Myocyte (in vitro differentiated cells): ENCODE measurements at regions not wholly inside any gene's neighbourhood (a gene's known extent, or its start where the extent isn't known, plus 50 kb on each side); places are given as distances from the start of the nearest gene placed in this dataset.

ENCODE experiments used
- DNase-seq: peaks from one replicate; pipeline ENCODE4 v3.0.0-alpha.2; 2012; ENCODE audit warnings: low read depth

DNA sequence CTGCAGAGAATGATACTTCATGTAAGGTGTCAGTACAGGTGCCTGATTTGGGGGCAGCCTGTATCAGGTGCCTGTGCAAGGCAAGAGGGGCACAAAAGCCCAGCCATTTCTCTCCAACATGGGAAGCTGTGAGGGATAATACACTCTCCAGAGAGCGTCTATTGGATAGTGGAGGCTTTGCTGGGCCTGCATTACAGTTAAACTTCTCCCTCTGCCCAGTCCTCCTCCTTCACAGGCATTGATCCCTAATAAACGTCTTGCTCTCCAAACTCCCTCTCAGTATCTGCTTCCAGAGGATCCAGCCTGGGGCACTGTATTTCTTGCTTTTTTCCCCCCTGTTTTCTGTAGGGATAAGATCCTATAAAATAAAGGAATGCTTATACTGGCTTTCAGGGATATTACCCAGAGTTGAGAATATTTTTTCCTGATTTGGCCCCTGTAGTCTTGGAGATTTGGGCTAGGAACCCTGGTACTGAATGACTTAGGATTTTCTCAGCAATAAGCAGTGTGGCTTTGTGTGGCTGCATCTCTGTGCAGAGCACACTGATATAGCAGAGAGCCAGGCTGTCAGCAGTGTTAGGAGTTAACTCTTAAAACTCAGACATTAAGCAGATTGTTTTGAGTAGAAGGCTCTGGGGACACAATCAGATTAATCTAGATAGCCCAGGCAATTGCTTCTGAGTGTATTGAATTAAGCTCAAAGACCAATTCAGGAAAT lies 330.6 kb downstream of the CYRIA start:
- no peak for DNase-seq

DNA sequence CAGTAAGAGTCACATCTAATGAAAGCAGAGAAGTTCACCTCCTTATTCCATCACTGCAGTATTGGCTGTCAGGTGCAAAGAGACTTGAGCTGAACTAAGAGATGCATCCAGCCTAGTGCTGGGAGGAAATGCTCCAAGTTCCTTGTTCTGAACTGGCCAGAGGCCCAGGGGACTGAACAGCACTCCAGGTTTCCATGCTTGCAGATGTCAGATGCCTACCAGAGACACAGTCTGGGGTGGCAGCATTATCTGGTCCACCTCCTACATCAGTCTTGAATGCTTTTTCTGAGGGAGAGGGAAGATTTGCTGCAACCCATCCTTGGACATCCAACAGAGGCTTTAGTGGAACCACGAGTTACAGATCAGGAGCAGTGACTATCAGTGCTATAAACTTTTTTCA lies 331.3 kb downstream of the CYRIA start:
- DNase-seq = no peak

DNA sequence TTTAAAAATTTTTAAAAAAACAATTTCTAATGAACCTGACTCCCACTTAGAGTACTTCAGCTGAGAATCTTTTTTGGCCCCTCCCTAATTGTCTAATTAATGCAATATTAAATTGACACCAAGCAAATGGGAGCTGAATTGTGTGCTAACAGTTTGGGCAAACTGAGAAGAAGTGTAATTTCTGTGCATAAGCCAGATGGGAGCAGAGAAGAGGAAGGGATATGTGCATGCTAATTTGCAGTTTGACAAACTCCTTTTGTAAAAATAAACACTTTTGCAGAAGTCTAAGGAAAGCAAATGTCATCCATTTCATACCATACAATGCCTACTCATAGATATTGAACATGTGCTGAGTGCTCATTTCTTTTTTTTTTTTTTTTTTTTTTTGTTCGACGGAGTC lies 332.0 kb downstream of the CYRIA start:
- DNase-seq = no peak

DNA sequence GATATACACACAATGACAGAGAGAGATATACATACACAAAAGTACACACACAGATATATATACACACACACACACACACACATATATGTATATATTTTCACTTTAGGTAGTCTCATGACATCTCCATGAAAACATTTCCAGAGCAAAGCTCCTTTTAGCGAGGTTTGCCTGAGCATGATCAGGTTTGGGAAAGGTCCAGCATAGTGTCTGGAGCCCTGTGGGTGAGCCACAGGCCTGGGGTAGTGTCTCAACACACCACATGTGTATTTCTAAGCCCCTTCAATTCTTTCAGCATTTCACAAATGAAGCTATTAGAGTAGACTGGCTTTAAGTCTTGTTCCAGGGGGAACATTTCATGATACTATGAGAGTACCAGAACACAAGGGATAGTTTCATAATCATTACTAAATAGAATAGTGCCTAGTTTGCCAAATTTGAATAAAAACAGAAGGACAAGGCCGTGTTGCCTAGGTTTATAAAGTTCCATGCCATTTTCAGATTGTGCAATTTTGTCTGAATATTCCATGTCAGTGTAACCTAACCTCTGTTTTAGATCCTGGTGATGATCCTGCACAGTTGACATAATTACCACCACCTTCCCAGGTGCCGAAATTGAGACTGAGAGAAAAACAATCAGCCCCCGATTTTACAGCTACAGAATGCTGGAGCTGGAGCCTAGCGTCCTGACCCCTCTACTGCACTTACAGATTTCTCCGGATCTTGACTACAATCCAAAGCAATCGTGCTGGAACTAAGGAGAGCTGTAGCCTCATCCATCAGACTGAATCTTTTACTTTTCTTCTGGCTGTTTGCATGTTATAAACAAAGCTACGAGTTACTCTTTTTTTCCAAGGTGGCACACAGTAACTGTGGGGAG lies 332.7 kb downstream of the CYRIA start:
- DNase-seq = no peak

DNA sequence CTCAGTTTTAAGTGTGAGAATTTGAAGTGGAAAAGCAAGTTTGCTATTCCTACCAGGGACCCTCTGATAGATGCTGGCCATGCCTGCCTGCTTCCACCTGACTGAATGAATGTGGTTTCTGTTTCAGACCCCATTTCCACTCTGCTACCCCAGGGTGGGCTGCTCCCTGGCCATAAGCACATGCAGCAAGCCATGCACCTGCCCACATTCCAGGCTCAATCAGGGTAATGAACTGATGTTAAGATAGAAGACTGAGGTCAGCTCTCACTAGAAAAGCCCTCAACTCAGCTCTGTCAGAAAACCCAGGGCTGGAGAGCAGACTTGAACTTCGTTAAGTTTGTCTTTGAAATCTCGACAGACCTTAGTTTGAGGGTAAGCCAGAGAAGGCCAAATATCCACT lies 333.9 kb downstream of the CYRIA start:
- DNase-seq = no peak

DNA sequence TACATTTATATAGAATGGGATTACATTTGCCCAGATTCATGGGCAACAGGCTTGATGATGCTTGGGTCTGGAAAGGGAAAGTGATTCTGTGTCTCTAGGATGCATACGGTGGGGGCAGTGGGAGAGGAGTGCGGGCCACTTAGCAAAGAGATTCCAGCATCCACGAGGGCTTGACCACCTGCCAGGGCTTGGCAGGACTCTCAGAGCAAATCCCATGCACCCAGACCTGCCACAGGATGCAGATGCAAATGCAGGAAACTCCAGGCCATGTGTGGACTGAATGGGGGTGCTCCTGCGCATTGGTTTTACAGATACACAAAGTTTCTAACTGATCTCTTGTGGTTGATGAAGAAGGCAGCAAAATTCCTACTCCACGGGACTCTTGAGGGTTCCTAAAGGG lies 334.7 kb downstream of the CYRIA start:
- DNase-seq = no peak

DNA sequence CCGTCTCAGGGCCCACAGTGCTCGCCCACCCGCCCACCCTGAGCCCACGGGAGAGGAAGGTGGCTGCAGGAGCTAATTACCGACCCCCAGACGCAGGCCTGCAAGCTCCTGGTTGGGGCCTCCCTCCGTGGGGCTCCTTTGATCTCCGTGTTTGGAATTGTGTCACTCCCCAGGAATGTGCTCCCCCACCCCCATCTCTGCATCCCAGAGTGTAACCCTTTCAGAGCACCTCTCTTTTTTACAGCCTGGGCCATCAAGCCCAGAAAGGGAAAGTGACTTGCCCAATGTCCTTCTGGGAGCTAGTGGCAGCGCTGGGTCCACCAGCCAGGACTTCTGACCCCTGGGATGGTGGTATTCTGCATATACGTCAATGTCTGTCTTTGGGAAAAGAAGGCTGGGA lies 335.1 kb downstream of the CYRIA start:
- no peak for DNase-seq

DNA sequence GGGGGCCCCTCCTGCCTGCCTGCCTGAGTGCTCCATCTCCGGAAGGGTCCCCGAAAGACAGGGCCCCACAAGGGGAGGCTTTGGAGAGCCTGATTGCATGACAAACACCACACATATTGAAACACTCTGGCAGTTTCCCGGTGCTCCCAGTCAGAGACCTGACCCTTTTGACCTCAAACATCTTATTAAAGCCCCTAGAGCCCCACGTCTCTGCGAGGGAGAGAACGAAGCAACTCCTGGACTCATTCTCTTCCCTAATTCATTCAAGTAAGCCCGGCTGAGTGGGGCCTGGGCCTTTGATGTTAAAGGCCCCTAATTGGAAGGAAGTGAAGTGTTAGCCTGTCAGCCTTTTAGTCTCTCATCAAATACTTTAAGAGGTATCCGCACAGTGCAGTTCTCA lies 335.6 kb downstream of the CYRIA start:
- DNase-seq = no peak

DNA sequence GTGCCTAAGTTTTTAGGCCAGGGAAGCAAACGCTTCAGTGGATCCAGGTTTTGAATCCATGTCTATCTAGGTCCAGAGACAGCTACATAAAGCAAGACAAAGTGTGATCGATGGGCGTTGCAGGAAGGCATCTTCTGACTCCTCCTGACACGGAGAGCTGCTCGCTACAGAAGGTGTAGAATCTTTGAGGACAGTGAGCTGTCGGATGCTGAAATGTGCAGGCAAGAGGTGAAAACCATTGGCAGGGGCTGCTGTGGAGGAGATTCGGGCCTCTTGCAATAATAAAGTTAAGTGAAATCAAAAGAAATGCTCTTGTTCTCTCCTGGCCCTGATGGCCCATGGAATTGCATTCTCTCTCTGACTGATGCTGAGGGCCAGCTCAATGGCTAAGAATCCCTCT lies 336.2 kb downstream of the CYRIA start:
- DNase-seq = no peak

DNA sequence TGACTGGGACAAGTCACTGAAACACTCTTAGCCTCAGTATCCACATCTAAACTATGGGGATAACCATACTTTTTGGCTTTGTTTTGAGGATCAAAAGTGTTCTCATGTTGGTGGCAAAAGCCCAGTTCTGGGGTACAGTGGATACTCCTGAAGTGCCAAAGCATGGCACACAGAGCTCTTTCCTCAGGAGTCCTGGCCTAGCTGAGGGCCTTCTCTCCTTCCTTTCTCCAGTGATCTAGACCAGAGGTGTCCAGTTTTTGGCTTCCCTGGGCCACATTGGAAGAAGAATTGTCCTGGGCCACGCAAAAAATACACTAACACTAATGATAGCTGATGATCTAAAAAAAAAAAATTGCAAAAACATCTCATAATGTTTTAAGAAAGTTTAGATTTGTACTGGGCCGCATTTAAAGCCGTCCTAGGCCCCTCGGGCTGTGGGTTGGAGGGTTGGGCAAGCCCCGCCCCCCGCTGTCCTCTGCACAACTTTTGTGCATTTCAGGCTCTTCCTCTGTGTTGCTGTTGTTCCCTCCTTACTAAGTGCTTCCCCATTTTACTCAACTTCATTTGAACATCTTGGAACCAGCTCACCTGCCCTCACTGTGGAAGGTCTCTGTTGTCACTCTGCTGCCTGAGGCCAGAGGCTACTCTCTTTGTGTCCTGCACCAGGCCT lies 337.0 kb downstream of the CYRIA start:
- no peak for DNase-seq

DNA sequence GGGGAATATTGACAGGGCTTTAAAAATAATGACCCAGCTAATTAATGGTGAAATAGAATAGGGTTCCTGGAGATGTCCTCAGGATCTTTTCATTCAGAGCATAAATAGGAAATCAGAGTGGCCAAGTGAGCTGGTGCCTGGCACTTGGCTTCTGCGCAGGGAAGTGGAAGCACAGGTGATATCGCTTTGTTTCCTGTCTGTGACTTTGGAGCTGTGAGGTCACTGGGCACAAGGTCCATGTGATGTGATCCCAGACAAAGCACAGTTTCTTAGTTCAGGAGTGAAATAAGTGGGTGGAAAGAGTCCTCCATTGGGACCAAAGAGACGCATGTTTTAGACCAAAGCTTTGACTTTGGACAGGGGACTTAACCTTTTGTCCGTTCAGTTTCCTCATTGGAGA lies 338.3 kb downstream of the CYRIA start:
- DNase-seq = no peak

DNA sequence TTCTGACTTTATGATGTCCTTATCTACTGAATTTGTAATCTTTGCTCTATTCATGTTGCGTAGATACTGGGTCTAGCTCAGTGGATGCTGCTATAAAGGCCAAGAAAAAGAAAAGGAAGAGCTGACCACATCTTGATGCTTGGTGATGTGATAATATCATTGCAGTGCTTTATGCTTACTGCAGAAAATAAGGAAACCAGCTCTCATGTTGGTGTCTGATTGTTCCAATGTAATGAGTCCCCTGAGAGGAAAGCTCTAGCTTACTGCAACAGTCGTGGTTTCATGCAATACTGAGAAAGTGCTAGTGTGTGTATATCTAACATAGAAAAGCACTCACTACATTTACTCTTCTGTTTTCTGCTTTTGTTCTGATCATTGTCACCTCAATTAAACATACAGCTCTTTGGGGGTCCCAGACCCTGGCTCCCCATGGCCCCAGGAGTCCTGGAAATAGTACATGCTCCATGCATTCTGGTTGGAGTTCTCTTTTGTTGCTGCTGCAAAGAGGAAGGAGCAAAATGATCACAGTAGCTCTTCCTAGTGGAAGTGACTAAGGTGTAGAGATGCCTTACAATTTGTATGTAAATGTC lies 338.8 kb downstream of the CYRIA start:
- no peak for DNase-seq

DNA sequence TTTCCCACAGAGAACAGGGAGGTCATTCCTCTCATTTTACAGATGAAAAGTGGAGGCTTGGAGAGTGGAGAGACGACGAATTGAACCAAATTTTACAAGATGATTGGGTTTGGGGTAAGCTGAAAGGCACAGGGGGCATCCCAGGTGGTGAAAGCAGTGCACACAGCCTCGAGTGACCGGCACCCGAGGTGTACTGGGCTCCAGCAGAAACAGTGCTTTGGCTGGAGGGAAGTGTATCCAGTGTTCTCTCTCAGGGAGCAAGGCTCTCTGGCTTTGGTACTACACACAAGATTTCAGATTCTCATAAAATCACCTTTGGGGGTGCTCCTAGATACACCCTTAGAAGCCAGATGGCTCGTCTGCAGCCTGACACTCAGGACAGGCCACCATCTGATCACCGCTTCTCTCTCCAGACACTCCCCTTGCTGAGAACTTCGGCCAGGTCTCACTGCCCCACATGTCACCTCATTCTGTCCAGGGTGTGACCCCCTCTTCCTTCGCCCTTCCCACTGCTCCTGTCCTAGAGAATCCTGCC lies 339.6 kb downstream of the CYRIA start:
- no peak for DNase-seq

DNA sequence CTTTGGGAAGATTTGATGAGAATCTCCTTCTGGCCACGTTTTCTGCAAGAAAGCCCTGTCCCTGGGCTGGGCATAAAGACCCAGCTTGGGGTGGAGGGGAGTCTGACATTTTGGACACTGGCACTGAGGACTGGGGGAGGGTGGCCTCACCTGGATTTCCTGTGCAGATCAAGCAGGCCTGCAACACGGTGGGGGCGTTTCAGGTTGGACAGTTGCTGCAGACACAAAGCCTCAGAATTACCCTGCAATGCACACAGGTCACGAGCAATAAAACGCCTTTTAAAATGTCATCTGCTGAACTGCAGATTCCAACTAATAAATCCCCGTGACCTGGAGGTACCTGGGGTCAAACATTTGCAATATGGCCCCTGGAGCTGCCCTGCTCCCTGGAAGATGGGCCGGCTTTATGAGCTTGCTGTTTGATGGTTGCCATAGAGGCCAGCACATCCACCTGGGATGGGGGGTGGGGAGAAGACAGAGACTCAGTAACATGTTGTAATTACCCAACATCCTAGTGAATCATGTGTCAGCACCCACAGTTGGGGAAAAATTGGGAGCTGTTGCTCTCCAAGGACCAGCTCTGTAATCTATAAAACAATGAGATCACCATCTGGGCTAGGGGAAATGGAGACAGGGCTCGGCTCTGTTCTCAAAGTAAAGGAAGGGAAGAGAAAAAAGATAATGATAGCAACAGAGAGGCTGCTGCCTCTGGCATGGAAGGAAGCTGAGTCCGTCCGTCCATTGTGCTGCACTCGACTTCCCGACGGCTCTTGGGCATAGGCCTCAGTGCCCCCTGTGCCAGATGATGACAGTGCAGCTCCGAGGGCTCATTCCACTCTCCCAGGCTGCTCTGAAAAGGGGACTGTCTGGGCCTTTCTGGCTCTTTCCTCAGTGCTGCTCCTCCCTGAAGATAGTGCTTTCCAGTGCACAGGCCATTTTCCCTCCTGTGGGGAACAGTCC lies 340.3 kb downstream of the CYRIA start:
- no peak for DNase-seq

DNA sequence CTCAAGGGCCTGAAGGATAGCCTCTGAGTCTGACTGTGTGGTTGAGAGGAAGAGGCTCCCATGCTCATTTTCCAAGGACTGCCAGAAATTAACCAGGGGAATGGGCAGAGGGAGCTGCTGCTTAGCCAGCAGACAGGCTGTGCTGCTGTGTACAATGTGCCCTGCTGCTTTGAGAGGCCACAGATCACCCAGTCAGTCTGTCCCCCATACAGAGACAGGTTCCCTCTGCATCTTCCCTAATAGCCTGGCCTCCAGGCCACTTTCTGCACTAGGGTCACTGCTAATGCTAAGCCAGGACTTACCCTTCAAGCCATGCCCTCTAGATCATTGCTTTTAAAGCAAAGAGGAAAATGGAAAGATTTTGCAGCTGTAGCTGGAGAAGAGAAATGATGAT lies 341.1 kb downstream of the CYRIA start:
- DNase-seq = no peak

DNA sequence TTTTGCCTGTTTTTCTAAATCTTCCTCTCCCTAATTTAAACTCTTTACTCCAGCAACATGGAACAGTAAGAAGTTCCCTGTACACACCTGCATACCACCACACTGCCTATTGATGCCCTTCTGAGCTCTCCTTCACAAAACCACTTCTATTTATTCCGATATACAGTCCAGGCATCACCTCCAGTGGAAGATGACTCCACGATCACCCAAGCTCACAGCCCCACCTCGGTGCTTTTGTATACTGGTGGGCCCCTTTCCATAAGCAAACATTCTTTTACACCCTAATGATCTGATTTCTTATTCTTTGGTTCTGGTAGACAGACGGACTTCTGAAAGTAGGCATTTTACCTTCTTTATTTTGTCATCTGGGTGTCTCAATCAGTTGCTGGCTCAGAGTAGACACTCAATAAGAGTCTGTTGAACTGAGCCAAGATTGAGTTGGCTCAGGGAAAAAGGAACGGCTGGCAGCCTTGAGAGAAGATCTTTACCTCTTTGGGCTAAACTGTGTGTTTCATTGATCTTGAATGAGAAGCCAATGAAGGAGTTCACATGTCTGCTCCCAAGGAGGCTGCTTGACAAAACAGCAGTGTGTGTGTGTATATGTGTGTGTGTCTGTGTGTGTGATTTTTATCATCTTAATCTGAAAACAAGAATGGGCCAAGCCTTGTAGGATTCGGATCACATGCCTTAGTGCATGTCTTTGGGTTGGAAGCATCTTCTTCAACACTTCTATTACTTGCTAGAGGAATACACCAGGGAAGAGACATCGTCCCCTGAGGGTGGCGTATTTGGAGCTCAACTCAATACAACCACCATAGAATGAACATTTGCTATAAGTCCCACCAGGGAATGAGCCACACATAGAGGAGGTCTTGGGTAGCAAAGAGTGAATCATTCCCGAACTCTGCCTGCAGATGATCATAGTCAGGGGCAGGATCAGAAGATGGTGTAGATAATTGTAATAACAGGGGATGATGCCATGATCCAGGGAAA lies 341.8 kb downstream of the CYRIA start:
- no peak for DNase-seq

DNA sequence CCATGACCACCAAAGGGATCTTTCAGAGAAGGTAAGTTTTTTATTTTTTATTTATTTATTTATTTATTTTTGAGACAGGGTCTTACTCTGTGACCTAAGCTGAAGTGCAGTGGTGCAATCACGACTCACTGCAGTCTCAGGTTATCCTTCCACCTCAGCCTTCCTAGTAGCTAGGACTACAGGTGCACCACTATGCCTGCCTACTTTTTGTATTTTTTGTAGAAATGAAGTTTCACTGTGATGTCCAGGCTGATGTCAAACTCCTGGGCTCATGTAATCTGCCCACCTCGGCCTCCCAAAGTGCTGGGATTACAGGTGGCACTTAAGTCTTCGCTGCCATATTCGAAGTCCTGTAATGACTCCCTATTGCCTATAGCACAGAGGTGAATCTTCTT lies 342.5 kb downstream of the CYRIA start:
- DNase-seq = no peak

DNA sequence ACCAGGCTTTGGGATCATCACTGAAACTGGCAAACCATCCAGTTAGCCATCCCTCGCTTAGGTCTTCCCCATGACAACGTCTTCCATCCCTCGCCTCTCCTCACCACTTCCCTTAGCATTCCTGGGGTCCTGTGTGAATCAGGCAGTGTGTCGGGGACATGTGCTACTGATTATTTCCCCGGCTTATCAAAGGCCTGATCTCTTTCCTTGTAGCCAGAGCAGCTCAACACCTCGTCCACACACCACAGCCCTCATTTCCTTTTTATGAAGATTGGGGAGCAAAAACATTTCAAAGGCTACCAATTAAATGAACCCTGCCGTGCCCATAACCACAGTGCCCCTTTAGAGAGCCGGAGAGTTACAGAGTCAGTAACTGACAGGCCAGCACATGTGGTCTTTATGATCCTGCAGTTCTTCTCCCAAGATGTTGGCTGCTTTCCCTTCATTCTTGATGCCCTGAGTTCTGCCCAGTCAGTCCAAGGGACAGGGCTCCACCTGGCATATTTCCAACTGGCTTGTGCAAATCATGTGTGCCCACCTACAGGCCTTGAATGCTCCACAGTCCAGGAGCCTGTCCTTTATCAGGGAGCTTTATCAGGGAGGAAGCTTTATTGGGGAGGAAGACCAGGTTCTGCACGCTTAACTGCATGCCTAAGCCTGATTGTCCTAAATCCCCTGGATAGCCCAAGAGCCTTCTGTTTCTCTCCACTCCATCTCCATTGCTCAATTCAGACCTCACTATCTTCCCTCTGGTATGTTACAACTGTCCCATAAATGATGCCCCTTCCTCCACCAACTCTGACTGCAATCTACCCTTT lies 343.1 kb downstream of the CYRIA start:
- DNase-seq = no peak
